Suprapubic skin (tissue), 4 donors: ENCODE measurements at regions not wholly inside any gene's neighbourhood (a gene's known extent, or its start where the extent isn't known, plus 50 kb on each side); places are given as distances from the start of the nearest gene placed in this dataset.

Source experiments
- DNase-seq, 2 donors: peaks; one replicate each; pipeline ENCODE4 v3.0.0-alpha.2; 2019; ENCODE audit warnings: low spot score in 2 of 2
- H3K27ac ChIP-seq: fragments of 200-600 bp; sonication (generic); one replicate; pipeline ENCODE4 v1.5.1; 2019
- H3K27me3 ChIP-seq: fragments of 200-600 bp; sonication (generic); one replicate; pipeline ENCODE4 v1.5.1; 2019
- H3K36me3 ChIP-seq: fragments of 200-600 bp; sonication (generic); one replicate; pipeline ENCODE4 v1.5.1; 2019
- H3K4me1 ChIP-seq: fragments of 200-600 bp; sonication (generic); one replicate; pipeline ENCODE4 v1.5.1; 2019
- H3K4me3 ChIP-seq: fragments of 200-600 bp; sonication (generic); one replicate; pipeline ENCODE4 v1.5.1; 2019; ENCODE audit warnings: mild to moderate bottlenecking
- H3K9me3 ChIP-seq: fragments of 200-600 bp; sonication (generic); one replicate; pipeline ENCODE4 v1.5.1; 2019
- CTCF ChIP-seq, 2 donors: fragments of 200-600 bp in 1 of 2; fragments of 450-650 bp in 1 of 2; sonication (generic) in 1 of 2; IDR thresholded peaks; one replicate each; pipeline ENCODE4 v1.5.1; 2016 to 2019; ENCODE audit warnings: antibody characterized with exemption in 2 of 2, mild to moderate bottlenecking in 1 of 2, moderate library complexity in 1 of 2
- EP300 ChIP-seq: sonication (generic); formaldehyde crosslinking; IDR thresholded peaks from one replicate; pipeline ENCODE4 v1.6.1; 2017; ENCODE audit warnings: antibody characterized with exemption
- POLR2A ChIP-seq, 2 donors: fragments of 450-650 bp; IDR thresholded peaks; one replicate each; pipeline ENCODE4 v1.6.1; 2017; ENCODE audit warnings: antibody characterized with exemption in 2 of 2, mild to moderate bottlenecking in 2 of 2, moderate library complexity in 2 of 2
- POLR2AphosphoS5 ChIP-seq, 3 donors: sonication (generic); formaldehyde crosslinking; IDR thresholded peaks; one replicate each; pipeline ENCODE4 v1.6.1; 2017; ENCODE audit warnings: antibody characterized with exemption in 3 of 3
- WGBS: methylation state at CpG from one replicate; pipeline ENCODE4 v1.1.5; 2018; 5-methylcytosine and 5-hydroxymethylcytosine counted together

DNA sequence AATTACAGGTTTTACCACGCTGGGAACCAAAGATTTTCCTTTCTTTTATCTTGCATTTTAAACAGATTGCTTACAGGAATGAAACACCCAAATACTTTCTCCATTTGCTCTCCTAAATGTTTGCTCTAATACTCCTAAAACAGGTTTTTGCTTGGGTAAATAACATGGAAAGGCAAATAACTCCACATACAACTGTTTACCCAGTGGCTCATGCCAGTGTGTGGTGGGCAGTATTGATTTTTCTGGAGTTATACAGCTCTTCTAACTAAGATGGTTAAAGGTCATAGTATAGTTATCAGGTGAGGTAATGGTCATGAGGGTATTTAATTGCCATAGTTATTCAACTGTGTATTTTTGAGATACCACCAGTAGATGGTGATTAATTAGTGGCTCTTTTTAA lies 61.2 kb upstream of the RAB27B start:
- no peaks in the 10 kb centered on the region for H3K27me3 ChIP-seq
- no peaks in the 10 kb centered on the region for H3K4me1 ChIP-seq
- no peak for DNase-seq
- TF ChIP-seq EP300 = no peak
- no peak for TF ChIP-seq POLR2AphosphoS5 (IDR thresholded peaks at IDR 0.05)
- no peak for TF ChIP-seq POLR2A (IDR thresholded peaks at IDR 0.05)
- no peak for TF ChIP-seq CTCF (IDR thresholded peaks at IDR 0.05)
- 91% methylated on average over 1 of the region's 1 CpG for WGBS
- H3K36me3 ChIP-seq = no peaks in the 10 kb centered on the region
- no peak overlapping the region for H3K27ac ChIP-seq
- no peak overlapping the region for H3K4me3 ChIP-seq
- H3K9me3 ChIP-seq = no peaks in the 10 kb centered on the region

DNA sequence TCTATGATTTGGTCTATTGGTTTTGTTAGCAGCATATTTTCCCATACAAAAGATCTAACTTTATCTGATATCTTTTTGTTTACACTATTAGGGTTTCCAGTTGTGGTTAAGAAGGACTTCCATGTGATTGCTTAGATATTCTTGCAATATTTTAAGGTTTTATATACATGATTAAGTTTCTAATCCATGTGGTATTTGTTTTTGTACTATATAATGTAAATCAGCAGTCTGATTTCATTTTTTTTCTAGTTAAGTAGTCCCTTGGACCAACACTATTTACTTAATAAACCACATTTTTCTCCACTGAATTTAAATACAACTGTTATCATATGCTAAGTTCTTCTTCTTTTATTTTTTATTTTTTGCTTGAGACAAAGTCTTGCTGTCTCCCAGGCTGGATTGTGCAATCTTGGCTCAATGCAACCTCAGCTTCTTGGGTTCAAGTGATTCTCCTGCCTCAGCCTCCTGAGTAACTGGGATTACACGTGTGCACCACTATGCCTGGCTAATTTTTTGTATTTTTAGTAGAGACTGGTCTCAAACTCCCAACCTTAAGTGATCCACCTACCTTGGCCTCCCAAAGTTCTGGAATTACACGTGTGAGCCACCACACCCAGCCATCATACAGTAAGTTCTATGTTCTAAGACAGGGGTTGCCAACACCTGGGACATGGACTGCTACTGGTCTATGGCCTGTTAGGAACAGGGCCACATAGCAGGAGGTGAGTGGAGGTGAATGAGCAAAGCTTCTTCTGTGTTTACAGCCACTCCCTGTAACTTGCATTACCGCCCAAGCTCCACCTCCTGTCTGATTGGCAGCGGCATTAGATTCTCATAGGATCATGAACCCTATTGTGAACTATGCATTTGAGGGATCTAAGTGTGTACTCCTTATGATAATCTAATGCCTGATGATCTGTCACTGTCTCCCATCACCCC lies 58.5 kb upstream of the RAB27B start:
- 90% methylated on average over 4 of the region's 4 CpGs for WGBS
- no peak overlapping the region for H3K27ac ChIP-seq
- no peaks in the 10 kb centered on the region for H3K4me1 ChIP-seq
- H3K4me3 ChIP-seq = no peak overlapping the region
- no peaks in the 10 kb centered on the region for H3K27me3 ChIP-seq
- TF ChIP-seq POLR2AphosphoS5 (IDR thresholded peaks at IDR 0.05) (no peak), POLR2A (IDR thresholded peaks at IDR 0.05) (no peak), CTCF (IDR thresholded peaks at IDR 0.05) (no peak), EP300 (no peak)
- H3K36me3 ChIP-seq = no peaks in the 10 kb centered on the region
- no peaks in the 10 kb centered on the region for H3K9me3 ChIP-seq
- DNase-seq = no peak

GRCh38 chr18:54772056-54772455 lies 56.2 kb upstream of the RAB27B start:
- TF ChIP-seq EP300 (no peak), POLR2AphosphoS5 (IDR thresholded peaks at IDR 0.05) (no peak), CTCF (IDR thresholded peaks at IDR 0.05) (no peak), POLR2A (IDR thresholded peaks at IDR 0.05) (no peak)
- Histone ChIP-seq H3K4me3 (no peak overlapping the region), H3K27ac (no peak overlapping the region), H3K27me3 (no peaks in the 10 kb centered on the region), H3K36me3 (no peaks in the 10 kb centered on the region), H3K9me3 (no peaks in the 10 kb centered on the region), H3K4me1 (no peaks in the 10 kb centered on the region)
- no peak for DNase-seq
- WGBS = 83% methylated on average over 1 of the region's 1 CpG

GRCh38 chr18:54774423-54774822 lies 53.9 kb upstream of the RAB27B start:
- Histone ChIP-seq H3K9me3 (no peaks in the 10 kb centered on the region), H3K4me1 (no peaks in the 10 kb centered on the region), H3K4me3 (no peak overlapping the region), H3K27ac (no peak overlapping the region), H3K36me3 (no peaks in the 10 kb centered on the region), H3K27me3 (no peaks in the 10 kb centered on the region)
- TF ChIP-seq POLR2A (IDR thresholded peaks at IDR 0.05) = no peak
- no peak for TF ChIP-seq CTCF (IDR thresholded peaks at IDR 0.05)
- no peak for TF ChIP-seq POLR2AphosphoS5 (IDR thresholded peaks at IDR 0.05)
- no peak for TF ChIP-seq EP300
- DNase-seq = no peak

- Histone ChIP-seq H3K27me3 (no peaks in the 10 kb centered on the region), H3K9me3 (no peaks in the 10 kb centered on the region), H3K36me3 (no peaks in the 10 kb centered on the region), H3K27ac (no peak overlapping the region), H3K4me1 (no peaks in the 10 kb centered on the region), H3K4me3 (no peak overlapping the region)
- TF ChIP-seq EP300 (no peak), CTCF (IDR thresholded peaks at IDR 0.05) (no peak), POLR2AphosphoS5 (IDR thresholded peaks at IDR 0.05) (no peak), POLR2A (IDR thresholded peaks at IDR 0.05) (no peak)
- no peak for DNase-seq
- 57% methylated on average over 6 of the region's 6 CpGs for WGBS
Measured at GRCh38 chr18:54774981-54775665, 53.2 kb upstream of the RAB27B start.
